DND-41 (cell line): ENCODE measurements at regions not wholly inside any gene's neighbourhood (a gene's known extent, or its start where the extent isn't known, plus 50 kb on each side); places are given as distances from the start of the nearest gene placed in this dataset.

Experiments used
- ATAC-seq: fragments of 200-7000 bp; cut with Tn5 transposase; 3 replicates; pipeline ENCODE4 v1.9.1; 2021; ENCODE audit warnings: low read depth; ENCODE audit not compliant: insufficient read depth
- DNase-seq: peaks from one replicate; pipeline ENCODE4 v3.0.0-alpha.2; 2020
- H2AFZ ChIP-seq: 2 replicates; pipeline ENCODE4 v1.6.0; 2012; ENCODE audit warnings: low read depth, low read length
- H3K27ac ChIP-seq: 2 replicates; pipeline ENCODE4 v1.5.1; 2012; ENCODE audit warnings: low read length, inconsistent platforms
- H3K27me3 ChIP-seq: fragments of 200-600 bp; sonication (generic); 2 replicates; pipeline ENCODE4 v1.6.0; 2012; ENCODE audit warnings: low read length, mild to moderate bottlenecking, inconsistent platforms; ENCODE audit not compliant: insufficient read depth, poor library complexity
- H3K36me3 ChIP-seq: 2 replicates; pipeline ENCODE4 v1.5.1; 2012; ENCODE audit warnings: low read length, inconsistent platforms; ENCODE audit not compliant: insufficient read depth
- H3K4me1 ChIP-seq: 2 replicates; pipeline ENCODE4 v1.5.1; 2012; ENCODE audit warnings: mild to moderate bottlenecking, low read length; ENCODE audit not compliant: insufficient read depth
- H3K4me2 ChIP-seq: 2 replicates; pipeline ENCODE4 v1.6.0; 2012; ENCODE audit warnings: mild to moderate bottlenecking, moderate library complexity, low read length, inconsistent platforms; ENCODE audit not compliant: insufficient read depth
- H3K4me3 ChIP-seq, 2 experiments: fragments of 200-600 bp in 1 of 2; shearing (Covaris generic) in 1 of 2; 2 replicates each; pipeline ENCODE4 v1.5.1; 2012 to 2016; ENCODE audit warnings: inconsistent platforms in 2 of 2, low read length in 2 of 2, mild to moderate bottlenecking in 2 of 2, low read depth in 1 of 2, moderate library complexity in 1 of 2
- H3K79me2 ChIP-seq: 2 replicates; pipeline ENCODE4 v1.6.0; 2012; ENCODE audit warnings: low read length, inconsistent platforms; ENCODE audit not compliant: insufficient read depth
- H3K9ac ChIP-seq: 2 replicates; pipeline ENCODE4 v1.6.0; 2012; ENCODE audit warnings: low read depth, mild to moderate bottlenecking, inconsistent platforms, low read length, moderate library complexity
- H3K9me3 ChIP-seq: 2 replicates; pipeline ENCODE4 v1.5.1; 2012; ENCODE audit warnings: low read length, moderate library complexity, mild to moderate bottlenecking, inconsistent platforms; ENCODE audit not compliant: insufficient read depth, severe bottlenecking
- H4K20me1 ChIP-seq: 2 replicates; pipeline ENCODE4 v1.6.0; 2012; ENCODE audit warnings: low read length; ENCODE audit not compliant: insufficient read depth
- EZH2 ChIP-seq: IDR thresholded peaks from 3 replicates; pipeline ENCODE4 v1.6.1; 2012; ENCODE audit warnings: borderline replicate concordance, low read depth, mild to moderate bottlenecking, moderate library complexity, low read length, inconsistent platforms; ENCODE audit not compliant: severe bottlenecking
- TF ChIP-seq, protein P1 (sequence below): IDR thresholded peaks from 2 replicates; pipeline ENCODE4 v1.5.1; 2012; ENCODE audit warnings: borderline replicate concordance, low read length, moderate library complexity, mild to moderate bottlenecking; ENCODE audit not compliant: poor library complexity, severe bottlenecking; ENCODE audit errors: extremely low read depth

- H3K36me3 ChIP-seq, result no peaks in the 10 kb centered on the region
- H3K4me2 ChIP-seq, result no peak overlapping the region
- H3K9me3 ChIP-seq, result no peaks in the 10 kb centered on the region
- no peaks in the 10 kb centered on the region for H3K4me1 ChIP-seq
- no peak overlapping the region for H3K27ac ChIP-seq
- H3K9ac ChIP-seq, result no peak overlapping the region
- DNase-seq (no peak), ATAC-seq (no peak)
- H3K27me3 ChIP-seq, result no peaks in the 10 kb centered on the region
- H3K4me3 ChIP-seq, result no peak overlapping the region
- H3K79me2 ChIP-seq, result no peaks in the 10 kb centered on the region
- TF ChIP-seq, protein P1, sequence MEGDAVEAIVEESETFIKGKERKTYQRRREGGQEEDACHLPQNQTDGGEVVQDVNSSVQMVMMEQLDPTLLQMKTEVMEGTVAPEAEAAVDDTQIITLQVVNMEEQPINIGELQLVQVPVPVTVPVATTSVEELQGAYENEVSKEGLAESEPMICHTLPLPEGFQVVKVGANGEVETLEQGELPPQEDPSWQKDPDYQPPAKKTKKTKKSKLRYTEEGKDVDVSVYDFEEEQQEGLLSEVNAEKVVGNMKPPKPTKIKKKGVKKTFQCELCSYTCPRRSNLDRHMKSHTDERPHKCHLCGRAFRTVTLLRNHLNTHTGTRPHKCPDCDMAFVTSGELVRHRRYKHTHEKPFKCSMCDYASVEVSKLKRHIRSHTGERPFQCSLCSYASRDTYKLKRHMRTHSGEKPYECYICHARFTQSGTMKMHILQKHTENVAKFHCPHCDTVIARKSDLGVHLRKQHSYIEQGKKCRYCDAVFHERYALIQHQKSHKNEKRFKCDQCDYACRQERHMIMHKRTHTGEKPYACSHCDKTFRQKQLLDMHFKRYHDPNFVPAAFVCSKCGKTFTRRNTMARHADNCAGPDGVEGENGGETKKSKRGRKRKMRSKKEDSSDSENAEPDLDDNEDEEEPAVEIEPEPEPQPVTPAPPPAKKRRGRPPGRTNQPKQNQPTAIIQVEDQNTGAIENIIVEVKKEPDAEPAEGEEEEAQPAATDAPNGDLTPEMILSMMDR, result no peak
- no peak for TF ChIP-seq EZH2
- no peaks in the 10 kb centered on the region for H4K20me1 ChIP-seq
- no peak overlapping the region for H2AFZ ChIP-seq
Measured at GRCh38 chr4:116796022-116796421, 289.4 kb downstream of the TRAM1L1 start.

DNA sequence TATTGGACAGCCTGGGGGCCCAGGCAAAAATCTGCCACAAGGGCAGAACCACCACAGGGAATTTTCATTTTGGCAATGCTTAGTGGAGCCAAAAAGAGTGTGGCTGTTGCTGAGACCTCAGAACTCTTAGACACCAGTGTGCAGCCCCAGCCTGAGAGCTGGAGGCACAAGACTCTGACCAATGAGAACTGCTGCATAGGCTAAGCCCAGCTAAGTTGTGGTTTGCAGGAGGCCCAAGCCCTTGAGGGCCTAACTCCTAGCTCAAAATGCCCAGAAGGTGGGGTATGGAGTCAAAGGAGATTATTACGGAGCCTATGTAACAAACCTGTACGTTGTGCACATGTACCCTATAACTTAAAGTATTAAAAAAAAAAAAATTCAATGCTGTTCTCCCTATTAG, 296.7 kb downstream of the TRAM1L1 start:
- Histone ChIP-seq H3K27ac (no peak overlapping the region), H3K27me3 (no peaks in the 10 kb centered on the region), H3K4me3 (no peak overlapping the region), H3K9ac (no peak overlapping the region), H3K36me3 (no peaks in the 10 kb centered on the region), H4K20me1 (no peaks in the 10 kb centered on the region), H3K79me2 (no peaks in the 10 kb centered on the region), H3K9me3 (no peaks in the 10 kb centered on the region), H2AFZ (no peak overlapping the region), H3K4me1 (no peaks in the 10 kb centered on the region), H3K4me2 (no peak overlapping the region)
- ATAC-seq, result no peak
- DNase-seq, result no peak
- no peak for TF ChIP-seq EZH2
- TF ChIP-seq, protein P1, result no peak

- no peak overlapping the region for H3K4me3 ChIP-seq
- H3K4me1 ChIP-seq, result no peaks in the 10 kb centered on the region
- no peak overlapping the region for H3K9ac ChIP-seq
- no peaks in the 10 kb centered on the region for H3K9me3 ChIP-seq
- no peaks in the 10 kb centered on the region for H3K27me3 ChIP-seq
- H3K79me2 ChIP-seq, result no peaks in the 10 kb centered on the region
- TF ChIP-seq, protein P1, result no peak
- no peak for TF ChIP-seq EZH2
- H4K20me1 ChIP-seq, result no peaks in the 10 kb centered on the region
- DNase-seq, result no peak
- no peak overlapping the region for H2AFZ ChIP-seq
- no peaks in the 10 kb centered on the region for H3K36me3 ChIP-seq
- H3K27ac ChIP-seq, result no peak overlapping the region
- H3K4me2 ChIP-seq, result no peak overlapping the region
- ATAC-seq, result no peak
Measured at GRCh38 chr4:116755051-116755450, 330.3 kb downstream of the TRAM1L1 start.

DNA sequence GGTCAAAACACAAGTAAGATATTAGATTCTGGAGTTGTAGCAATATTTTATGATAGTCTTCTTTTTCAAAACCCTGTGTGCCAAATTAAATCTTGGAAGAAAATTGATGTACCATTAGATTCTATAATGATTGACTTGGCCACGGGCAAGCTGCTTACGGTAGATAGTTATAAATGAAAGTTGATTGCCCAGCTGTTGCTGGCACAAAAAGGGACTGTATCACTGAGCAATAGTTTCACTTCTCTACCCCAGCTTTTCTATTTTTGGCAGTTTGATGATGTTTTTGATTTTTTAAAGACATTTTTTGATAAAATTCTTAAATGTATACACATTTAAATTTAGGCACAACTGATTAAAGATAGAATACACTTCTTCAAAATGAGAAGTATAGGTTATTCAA, 333.3 kb downstream of the TRAM1L1 start:
- H3K4me2 ChIP-seq, result no peak overlapping the region
- no peaks in the 10 kb centered on the region for H3K4me1 ChIP-seq
- H3K27ac ChIP-seq, result no peak overlapping the region
- no peaks in the 10 kb centered on the region for H3K27me3 ChIP-seq
- H3K9ac ChIP-seq, result no peak overlapping the region
- no peaks in the 10 kb centered on the region for H3K36me3 ChIP-seq
- ATAC-seq, result no peak
- H3K79me2 ChIP-seq, result no peaks in the 10 kb centered on the region
- TF ChIP-seq, protein P1, result no peak
- no peak for TF ChIP-seq EZH2
- H4K20me1 ChIP-seq, result no peaks in the 10 kb centered on the region
- H2AFZ ChIP-seq, result no peak overlapping the region
- DNase-seq, result no peak
- H3K4me3 ChIP-seq, result no peak overlapping the region
- no peaks in the 10 kb centered on the region for H3K9me3 ChIP-seq
